ENCODE measurements at regions not wholly inside any gene's neighbourhood (a gene's known extent, or its start where the extent isn't known, plus 50 kb on each side); places are given as distances from the start of the nearest gene placed in this dataset.

DNA sequence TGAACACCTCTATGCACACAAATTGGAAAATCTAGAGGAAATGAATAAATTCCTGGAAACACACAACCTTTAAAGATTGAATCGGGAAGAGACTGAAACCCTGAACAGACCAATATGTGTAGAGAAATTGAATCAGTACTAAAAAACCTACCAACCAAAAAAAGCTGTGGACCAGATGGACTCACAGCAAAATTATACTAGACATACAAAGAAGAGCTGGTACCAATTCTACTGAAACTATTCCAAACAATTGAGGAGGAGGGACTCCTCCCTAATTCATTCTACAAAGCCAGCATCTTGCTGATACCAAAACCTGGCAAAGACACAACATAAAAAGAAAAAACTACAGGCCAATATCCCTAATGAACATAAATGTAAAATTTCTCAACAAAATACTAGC is 54.4 kb upstream of the SEZ6L start:
- TF ChIP-seq, protein P1, sequence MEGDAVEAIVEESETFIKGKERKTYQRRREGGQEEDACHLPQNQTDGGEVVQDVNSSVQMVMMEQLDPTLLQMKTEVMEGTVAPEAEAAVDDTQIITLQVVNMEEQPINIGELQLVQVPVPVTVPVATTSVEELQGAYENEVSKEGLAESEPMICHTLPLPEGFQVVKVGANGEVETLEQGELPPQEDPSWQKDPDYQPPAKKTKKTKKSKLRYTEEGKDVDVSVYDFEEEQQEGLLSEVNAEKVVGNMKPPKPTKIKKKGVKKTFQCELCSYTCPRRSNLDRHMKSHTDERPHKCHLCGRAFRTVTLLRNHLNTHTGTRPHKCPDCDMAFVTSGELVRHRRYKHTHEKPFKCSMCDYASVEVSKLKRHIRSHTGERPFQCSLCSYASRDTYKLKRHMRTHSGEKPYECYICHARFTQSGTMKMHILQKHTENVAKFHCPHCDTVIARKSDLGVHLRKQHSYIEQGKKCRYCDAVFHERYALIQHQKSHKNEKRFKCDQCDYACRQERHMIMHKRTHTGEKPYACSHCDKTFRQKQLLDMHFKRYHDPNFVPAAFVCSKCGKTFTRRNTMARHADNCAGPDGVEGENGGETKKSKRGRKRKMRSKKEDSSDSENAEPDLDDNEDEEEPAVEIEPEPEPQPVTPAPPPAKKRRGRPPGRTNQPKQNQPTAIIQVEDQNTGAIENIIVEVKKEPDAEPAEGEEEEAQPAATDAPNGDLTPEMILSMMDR (IDR thresholded peaks at IDR 0.05; ENCODE audit: low read length), result no peak
- TF ChIP-seq EZH2 (optimal IDR thresholded peaks at IDR 0.05; ENCODE audit: low read depth, low read length), result no peak
